Activated naive CD8-positive, alpha-beta T cell treated with anti-CD3 and anti-CD28 coated beads, Interleukin-2, amount 50 U/mL, for 24 hours (primary cell): ENCODE measurements at regions not wholly inside any gene's neighbourhood (a gene's known extent, or its start where the extent isn't known, plus 50 kb on each side); places are given as distances from the start of the nearest gene placed in this dataset.
"Not testable (repeated sequence)": the region's sequence is repeated elsewhere in the genome, so short reads cannot be mapped to it uniquely, and the experiment has no call there.

Experiments
- ATAC-seq: fragments of 150-1000 bp; cut with Tn5 transposase; one replicate; pipeline ENCODE4 v1.10.0; 2021
- DNase-seq: peaks from one replicate; pipeline ENCODE4 v3.0.0; 2021
- H3K27ac Mint-ChIP-seq: one replicate; pipeline ENCODE4 v1.8.0; 2021; ENCODE audit warnings: mild to moderate bottlenecking, mixed read lengths
- H3K27me3 Mint-ChIP-seq: one replicate; pipeline ENCODE4 v1.8.0; 2021; ENCODE audit warnings: mixed read lengths
- H3K36me3 Mint-ChIP-seq: one replicate; pipeline ENCODE4 v1.8.0; 2021; ENCODE audit warnings: low read depth, mixed read lengths
- H3K4me1 Mint-ChIP-seq: one replicate; pipeline ENCODE4 v1.8.0; 2021; ENCODE audit warnings: mixed read lengths
- H3K4me3 Mint-ChIP-seq: one replicate; pipeline ENCODE4 v1.8.0; 2021; ENCODE audit warnings: mild to moderate bottlenecking, moderate library complexity, mixed read lengths
- H3K9me3 Mint-ChIP-seq: one replicate; pipeline ENCODE4 v1.8.0; 2021; ENCODE audit warnings: mixed read lengths

- Mint-ChIP-seq H3K27ac (no peak overlapping the region), H3K27me3 (no peaks in the 10 kb centered on the region), H3K4me3 (no peak overlapping the region), H3K36me3 (peaks cover 2% of the 10 kb centered on the region), H3K4me1 (peaks cover 15% of the 10 kb centered on the region), H3K9me3 (peaks cover 24% of the 10 kb centered on the region)
- ATAC-seq: no peak
- no peak for DNase-seq
These were observed 191.2 kb upstream of the CBLB start for GRCh38 chr3:106059953-106060517.

- Mint-ChIP-seq H3K9me3 (peaks cover 19% of the 10 kb centered on the region), H3K27me3 (no peaks in the 10 kb centered on the region), H3K27ac (no peak overlapping the region), H3K4me1 (peaks cover 21% of the 10 kb centered on the region), H3K36me3 (peaks cover 2% of the 10 kb centered on the region), H3K4me3 (no peak overlapping the region)
- DNase-seq: no peak
- no peak for ATAC-seq
These were observed 195.1 kb upstream of the CBLB start for GRCh38 chr3:106063909-106064308.

- Mint-ChIP-seq H3K36me3 (peaks cover 5% of the 10 kb centered on the region), H3K27me3 (no peaks in the 10 kb centered on the region), H3K4me3 (no peak overlapping the region), H3K27ac (peak overlapping the region; percentile 9), H3K9me3 (peaks cover 19% of the 10 kb centered on the region), H3K4me1 (peaks cover 25% of the 10 kb centered on the region)
- DNase-seq: no peak
- no peak for ATAC-seq
These were observed 197.0 kb upstream of the CBLB start for GRCh38 chr3:106065831-106066230.

- H3K27ac Mint-ChIP-seq: peak overlapping the region; percentile 77
- no peaks in the 10 kb centered on the region for H3K27me3 Mint-ChIP-seq
- no peak for DNase-seq
- peaks cover 32% of the 10 kb centered on the region for H3K4me1 Mint-ChIP-seq
- no peak for ATAC-seq
- H3K36me3 Mint-ChIP-seq: peaks cover 5% of the 10 kb centered on the region
- H3K9me3 Mint-ChIP-seq: peaks cover 28% of the 10 kb centered on the region
- H3K4me3 Mint-ChIP-seq: no peak overlapping the region
These were observed 198.9 kb upstream of the CBLB start for GRCh38 chr3:106067711-106068110.

- ATAC-seq: no peak
- Mint-ChIP-seq H3K27me3 (no peaks in the 10 kb centered on the region), H3K27ac (peak overlapping the region; percentile 77), H3K36me3 (peaks cover 4% of the 10 kb centered on the region), H3K4me3 (peak overlapping the region; percentile 1), H3K9me3 (peaks cover 28% of the 10 kb centered on the region), H3K4me1 (peaks cover 32% of the 10 kb centered on the region)
- no peak for DNase-seq
These were observed 199.6 kb upstream of the CBLB start for GRCh38 chr3:106068381-106068780.

GRCh38 chr3:106068795-106069194 lies 200.0 kb upstream of the CBLB start:
- H3K9me3 Mint-ChIP-seq: peaks cover 27% of the 10 kb centered on the region
- peak; percentile 99 for ATAC-seq
- H3K4me3 Mint-ChIP-seq: peak overlapping the region; percentile 1

GRCh38 chr3:106070187-106070586 lies 201.4 kb upstream of the CBLB start:
- peaks cover 32% of the 10 kb centered on the region for H3K4me1 Mint-ChIP-seq
- no peak overlapping the region for H3K4me3 Mint-ChIP-seq
- no peaks in the 10 kb centered on the region for H3K27me3 Mint-ChIP-seq
- H3K27ac Mint-ChIP-seq: peak overlapping the region; percentile 41
- DNase-seq: no peak
- peaks cover 3% of the 10 kb centered on the region for H3K36me3 Mint-ChIP-seq
- ATAC-seq: no peak
- H3K9me3 Mint-ChIP-seq: peaks cover 15% of the 10 kb centered on the region

More at GRCh38 chr3:106068795-106069194, 200.0 kb upstream of the CBLB start:
- DNase-seq: no peak
- Mint-ChIP-seq H3K27me3 (no peaks in the 10 kb centered on the region), H3K4me1 (peaks cover 32% of the 10 kb centered on the region), H3K27ac (peak overlapping the region; percentile 77), H3K36me3 (peaks cover 3% of the 10 kb centered on the region)

- Mint-ChIP-seq H3K9me3 (peaks cover 19% of the 10 kb centered on the region), H3K27me3 (no peaks in the 10 kb centered on the region), H3K36me3 (peaks cover 5% of the 10 kb centered on the region), H3K4me1 (peaks cover 32% of the 10 kb centered on the region), H3K27ac (no peak overlapping the region), H3K4me3 (no peak overlapping the region)
- ATAC-seq (no peak), DNase-seq (no peak)
These were observed 202.5 kb upstream of the CBLB start for GRCh38 chr3:106071306-106071705.

- peaks cover 29% of the 10 kb centered on the region for H3K4me1 Mint-ChIP-seq
- not testable (repeated sequence) for ATAC-seq, H3K27ac Mint-ChIP-seq, DNase-seq, H3K27me3 Mint-ChIP-seq, H3K4me3 Mint-ChIP-seq, H3K36me3 Mint-ChIP-seq
- H3K9me3 Mint-ChIP-seq: peaks cover 24% of the 10 kb centered on the region
These were observed 203.8 kb upstream of the CBLB start for GRCh38 chr3:106072596-106072995.

GRCh38 chr3:106073806-106074205 lies 205.0 kb upstream of the CBLB start:
- H3K36me3 Mint-ChIP-seq, ATAC-seq, H3K4me3 Mint-ChIP-seq, H3K27me3 Mint-ChIP-seq, DNase-seq, H3K27ac Mint-ChIP-seq: not testable (repeated sequence)
- Mint-ChIP-seq H3K9me3 (peaks cover 24% of the 10 kb centered on the region), H3K4me1 (peaks cover 17% of the 10 kb centered on the region)

GRCh38 chr3:106075731-106076130 lies 206.9 kb upstream of the CBLB start:
- H3K4me1 Mint-ChIP-seq, H3K27ac Mint-ChIP-seq, ATAC-seq, DNase-seq, H3K36me3 Mint-ChIP-seq, H3K4me3 Mint-ChIP-seq, H3K27me3 Mint-ChIP-seq: not testable (repeated sequence)
- H3K9me3 Mint-ChIP-seq: peaks cover 20% of the 10 kb centered on the region

- peaks cover 10% of the 10 kb centered on the region for H3K4me1 Mint-ChIP-seq
- H3K9me3 Mint-ChIP-seq: peaks cover 9% of the 10 kb centered on the region
- no peak overlapping the region for H3K4me3 Mint-ChIP-seq
- no peaks in the 10 kb centered on the region for H3K27me3 Mint-ChIP-seq
- peaks cover 2% of the 10 kb centered on the region for H3K36me3 Mint-ChIP-seq
- no peak for DNase-seq
- H3K27ac Mint-ChIP-seq: no peak overlapping the region
- no peak for ATAC-seq
These were observed 209.8 kb upstream of the CBLB start for GRCh38 chr3:106078635-106079034.

- H3K27me3 Mint-ChIP-seq: no peaks in the 10 kb centered on the region
- H3K4me1 Mint-ChIP-seq: peaks cover 24% of the 10 kb centered on the region
- H3K36me3 Mint-ChIP-seq: no peaks in the 10 kb centered on the region
- H3K27ac Mint-ChIP-seq: no peak overlapping the region
- no peak for DNase-seq
- peaks cover 10% of the 10 kb centered on the region for H3K9me3 Mint-ChIP-seq
- no peak overlapping the region for H3K4me3 Mint-ChIP-seq
- no peak for ATAC-seq
These were observed 213.8 kb upstream of the CBLB start for GRCh38 chr3:106082616-106083015.

- no peaks in the 10 kb centered on the region for H3K27me3 Mint-ChIP-seq
- H3K36me3 Mint-ChIP-seq: no peaks in the 10 kb centered on the region
- H3K4me3 Mint-ChIP-seq: no peak overlapping the region
- ATAC-seq: no peak
- H3K27ac Mint-ChIP-seq: no peak overlapping the region
- H3K4me1 Mint-ChIP-seq: peaks cover 24% of the 10 kb centered on the region
- peaks cover 10% of the 10 kb centered on the region for H3K9me3 Mint-ChIP-seq
- DNase-seq: no peak
These were observed 214.4 kb upstream of the CBLB start for GRCh38 chr3:106083207-106083606.

- Mint-ChIP-seq H3K27me3 (no peaks in the 10 kb centered on the region), H3K4me3 (no peak overlapping the region), H3K36me3 (no peaks in the 10 kb centered on the region), H3K27ac (no peak overlapping the region), H3K4me1 (peaks cover 24% of the 10 kb centered on the region), H3K9me3 (peaks cover 10% of the 10 kb centered on the region)
- DNase-seq: no peak
- no peak for ATAC-seq
These were observed 215.0 kb upstream of the CBLB start for GRCh38 chr3:106083854-106084253.

- H3K9me3 Mint-ChIP-seq: peaks cover 10% of the 10 kb centered on the region
- no peaks in the 10 kb centered on the region for H3K36me3 Mint-ChIP-seq
- no peak overlapping the region for H3K27ac Mint-ChIP-seq
- no peak for DNase-seq
- no peak overlapping the region for H3K4me3 Mint-ChIP-seq
- peaks cover 24% of the 10 kb centered on the region for H3K4me1 Mint-ChIP-seq
- no peak for ATAC-seq
- no peaks in the 10 kb centered on the region for H3K27me3 Mint-ChIP-seq
These were observed 217.2 kb upstream of the CBLB start for GRCh38 chr3:106086038-106086437.
